Panc1 (cell line): ENCODE measurements at regions not wholly inside any gene's neighbourhood (a gene's known extent, or its start where the extent isn't known, plus 50 kb on each side); places are given as distances from the start of the nearest gene placed in this dataset.

Source experiments
- ATAC-seq: fragments of 200-7000 bp; cut with Tn5 transposase; 2 replicates; pipeline ENCODE4 v1.9.1; 2020; ENCODE audit warnings: mild to moderate bottlenecking, moderate library complexity
- BruUV-seq: library from RNA; stranded (reverse); fragments of 400-500 nt; replicated peaks from 2 replicates; lab custom pipeline; 2021; lab: Mats Ljungman, UMichigan
- CTCF ChIA-PET: fragments of 300-600 bp; sonication (Branson Sonifier 250); formaldehyde crosslinking; loops from one replicate; lab custom pipeline; 2022; ENCODE audit warnings: antibody characterized with exemption; lab: Charles Lee
- POLR2A ChIA-PET: fragments of 300-600 bp; sonication (Branson Sonifier 250); formaldehyde crosslinking; loops from one replicate; lab custom pipeline; 2022; ENCODE audit warnings: antibody characterized with exemption; lab: Charles Lee
- DNase-seq: peaks from one replicate; pipeline ENCODE4 v3.0.0-alpha.2; 2010; ENCODE audit warnings: low read depth, low spot score
- H3K27ac ChIP-seq: 2 replicates; pipeline ENCODE4 v1.5.1; 2011; ENCODE audit warnings: mild to moderate bottlenecking, low read length, inconsistent platforms
- H3K27me3 ChIP-seq: fragments of 200-500 bp; sonication (Bioruptor generic); 2 replicates; pipeline ENCODE4 v1.6.0; 2014; ENCODE audit warnings: low read length, inconsistent platforms; ENCODE audit not compliant: control insufficient read depth, insufficient read depth
- H3K36me3 ChIP-seq: fragments of 200-500 bp; sonication (Bioruptor generic); 2 replicates; pipeline ENCODE4 v1.5.1; 2014; ENCODE audit warnings: inconsistent platforms, mild to moderate bottlenecking, low read length, moderate library complexity; ENCODE audit not compliant: control insufficient read depth, insufficient read depth
- H3K4me1 ChIP-seq: 2 replicates; pipeline ENCODE4 v1.5.1; 2011; ENCODE audit warnings: inconsistent platforms, mild to moderate bottlenecking, low read length, moderate library complexity; ENCODE audit not compliant: control insufficient read depth, insufficient read depth
- H3K4me3 ChIP-seq, 2 experiments: 2 replicates each; pipeline ENCODE4 v1.5.1; 2011 to 2012; ENCODE audit warnings: low read depth in 2 of 2, low read length in 2 of 2, mild to moderate bottlenecking in 2 of 2, inconsistent platforms in 1 of 2, moderate library complexity in 1 of 2
- H3K9me3 ChIP-seq: fragments of 200-500 bp; sonication (Bioruptor generic); 2 replicates; pipeline ENCODE4 v1.5.1; 2014; ENCODE audit warnings: low read depth, mild to moderate bottlenecking, inconsistent platforms, low read length, moderate library complexity; ENCODE audit not compliant: control insufficient read depth, insufficient read depth
- CTCF ChIP-seq: fragments of 450-650 bp; IDR thresholded peaks from 2 replicates; pipeline ENCODE4 v1.5.1; 2017; ENCODE audit warnings: mild to moderate bottlenecking
- POLR2AphosphoS5 ChIP-seq: IDR thresholded peaks from 2 replicates; pipeline ENCODE4 v1.6.1; 2012; ENCODE audit warnings: mild to moderate bottlenecking, low read depth, low read length, moderate library complexity
- SIN3A ChIP-seq: IDR thresholded peaks from 2 replicates; pipeline ENCODE4 v1.6.1; 2012; ENCODE audit warnings: low read depth, mild to moderate bottlenecking, low read length, moderate library complexity, borderline replicate concordance; ENCODE audit not compliant: insufficient read depth
- TCF7L2 ChIP-seq: IDR thresholded peaks from 2 replicates; pipeline ENCODE4 v1.6.1; 2011; ENCODE audit warnings: mild to moderate bottlenecking, low read depth, low read length, inconsistent platforms
- in situ Hi-C: cut with HindIII; loops from 2 replicates; pipeline ENCODE4 v1.10.0; 2016; ENCODE audit warnings: low sequenced_read_pairs, low pct_unique_long_range_greater_than_20kb
- intact Hi-C: fragments of 100-400 bp; cut with micrococcal nuclease; formaldehyde crosslinking; loops from one replicate; pipeline ENCODE4 v1.10.0; 2022; ENCODE audit not compliant: unreplicated experiment
- TF ChIP-seq, protein P1 (sequence below), 2 experiments: IDR thresholded peaks; 2 replicates each; pipeline ENCODE4 v1.6.1; 2011 to 2012; ENCODE audit warnings: low read depth in 2 of 2, control low read depth in 1 of 2, low read length in 1 of 2, mild to moderate bottlenecking in 1 of 2, moderate library complexity in 1 of 2; ENCODE audit not compliant: insufficient read depth in 1 of 2

DNA sequence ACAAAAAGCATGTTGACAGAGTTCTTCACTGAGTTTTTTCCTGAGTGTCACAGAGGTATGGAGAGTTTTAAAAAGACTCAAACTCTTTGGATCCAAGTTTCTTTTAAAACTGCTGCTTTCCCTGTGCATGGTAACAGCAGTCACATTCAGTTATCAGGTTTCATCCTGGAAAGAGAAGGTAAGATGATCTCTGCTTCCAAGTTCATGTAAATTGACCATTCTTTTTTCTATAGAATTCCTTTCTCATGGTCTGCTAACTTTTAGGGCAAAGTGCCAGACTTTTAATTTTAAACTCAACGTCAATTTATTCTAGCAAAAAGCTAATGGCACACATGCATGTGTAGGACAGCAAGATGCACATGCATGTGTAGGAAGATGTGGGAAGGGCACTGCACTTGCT lies 52.5 kb upstream of the PRLR start:
- Histone ChIP-seq H3K4me3 (no peak overlapping the region), H3K4me1 (no peaks in the 10 kb centered on the region), H3K9me3 (no peaks in the 10 kb centered on the region), H3K27ac (no peak overlapping the region), H3K36me3 (no peaks in the 10 kb centered on the region), H3K27me3 (no peaks in the 10 kb centered on the region)
- intact Hi-C loops = no loop called here
- in situ Hi-C loops = no loop called here
- BruUV-seq = no TSS peak
- ChIA-PET CTCF (no interaction called here), POLR2A (no interaction called here)
- DNase-seq = no peak
- no peak for ATAC-seq
- no peak for TF ChIP-seq TCF7L2

DNA sequence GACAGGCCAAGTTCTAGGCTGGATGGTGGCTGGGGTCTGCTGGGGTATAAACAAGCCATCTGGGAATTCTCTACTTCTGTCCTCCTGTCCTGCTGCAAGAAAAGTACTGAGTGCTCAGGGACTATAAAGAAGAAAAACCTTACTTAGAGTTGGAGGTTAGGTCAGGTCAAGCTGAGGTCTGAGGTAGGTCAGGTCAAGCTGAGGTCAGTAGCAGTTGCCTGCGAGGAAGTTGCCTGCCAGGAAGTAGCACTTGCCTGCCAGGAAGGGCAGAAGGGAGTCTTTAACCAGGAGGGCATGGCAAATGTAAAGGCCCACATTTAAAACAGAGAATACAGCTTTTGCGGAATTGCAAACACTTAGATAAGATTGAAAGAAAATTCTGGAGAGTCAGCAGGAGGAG lies 51.3 kb upstream of the PRLR start:
- no peak for DNase-seq
- Histone ChIP-seq H3K36me3 (no peaks in the 10 kb centered on the region), H3K4me1 (no peaks in the 10 kb centered on the region), H3K4me3 (no peak overlapping the region), H3K27ac (no peak overlapping the region), H3K9me3 (no peaks in the 10 kb centered on the region), H3K27me3 (no peaks in the 10 kb centered on the region)
- intact Hi-C loops = no loop called here
- in situ Hi-C loops = no loop called here
- BruUV-seq = no TSS peak
- TF ChIP-seq POLR2AphosphoS5 (no peak), TCF7L2 (no peak), SIN3A (no peak), CTCF (no peak)
- TF ChIP-seq, protein P1, sequence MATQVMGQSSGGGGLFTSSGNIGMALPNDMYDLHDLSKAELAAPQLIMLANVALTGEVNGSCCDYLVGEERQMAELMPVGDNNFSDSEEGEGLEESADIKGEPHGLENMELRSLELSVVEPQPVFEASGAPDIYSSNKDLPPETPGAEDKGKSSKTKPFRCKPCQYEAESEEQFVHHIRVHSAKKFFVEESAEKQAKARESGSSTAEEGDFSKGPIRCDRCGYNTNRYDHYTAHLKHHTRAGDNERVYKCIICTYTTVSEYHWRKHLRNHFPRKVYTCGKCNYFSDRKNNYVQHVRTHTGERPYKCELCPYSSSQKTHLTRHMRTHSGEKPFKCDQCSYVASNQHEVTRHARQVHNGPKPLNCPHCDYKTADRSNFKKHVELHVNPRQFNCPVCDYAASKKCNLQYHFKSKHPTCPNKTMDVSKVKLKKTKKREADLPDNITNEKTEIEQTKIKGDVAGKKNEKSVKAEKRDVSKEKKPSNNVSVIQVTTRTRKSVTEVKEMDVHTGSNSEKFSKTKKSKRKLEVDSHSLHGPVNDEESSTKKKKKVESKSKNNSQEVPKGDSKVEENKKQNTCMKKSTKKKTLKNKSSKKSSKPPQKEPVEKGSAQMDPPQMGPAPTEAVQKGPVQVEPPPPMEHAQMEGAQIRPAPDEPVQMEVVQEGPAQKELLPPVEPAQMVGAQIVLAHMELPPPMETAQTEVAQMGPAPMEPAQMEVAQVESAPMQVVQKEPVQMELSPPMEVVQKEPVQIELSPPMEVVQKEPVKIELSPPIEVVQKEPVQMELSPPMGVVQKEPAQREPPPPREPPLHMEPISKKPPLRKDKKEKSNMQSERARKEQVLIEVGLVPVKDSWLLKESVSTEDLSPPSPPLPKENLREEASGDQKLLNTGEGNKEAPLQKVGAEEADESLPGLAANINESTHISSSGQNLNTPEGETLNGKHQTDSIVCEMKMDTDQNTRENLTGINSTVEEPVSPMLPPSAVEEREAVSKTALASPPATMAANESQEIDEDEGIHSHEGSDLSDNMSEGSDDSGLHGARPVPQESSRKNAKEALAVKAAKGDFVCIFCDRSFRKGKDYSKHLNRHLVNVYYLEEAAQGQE (IDR thresholded peaks at IDR 0.05; ENCODE audit: insufficient read depth in 1 of 2, low read depth in 2 of 2, low read length in 1 of 2) = no peak
- CTCF ChIA-PET = no interaction called here
- POLR2A ChIA-PET = no interaction called here
- ATAC-seq = no peak
